Adrenal gland (tissue), 9 donors: ENCODE measurements at regions not wholly inside any gene's neighbourhood (a gene's known extent, or its start where the extent isn't known, plus 50 kb on each side); places are given as distances from the start of the nearest gene placed in this dataset.

Experiments used
- DNase-seq, 7 donors: peaks; one replicate each; pipeline ENCODE4 v3.0.0-alpha.2; 2019 to 2020
- H3K27ac ChIP-seq, 5 donors: fragments of 200-600 bp; sonication (generic) in 4 of 5; 1 replicate in 3 of 5; 2 replicates in 2 of 5; pipeline versions ENCODE4 v1.5.1 to v1.8.0; 2016 to 2020; ENCODE audit warnings: mild to moderate bottlenecking in 1 of 5
- H3K27me3 ChIP-seq: fragments of 200-600 bp; 2 replicates; pipeline ENCODE4 v1.8.0; 2021
- H3K36me3 ChIP-seq, 2 donors: fragments of 200-600 bp; replicated peaks in 1 of 2; 1 replicate in 1 of 2; 2 replicates in 1 of 2; pipeline versions ENCODE4 v1.5.1 to v1.8.0; 2018 to 2022
- H3K4me1 ChIP-seq, 2 donors: fragments of 200-600 bp; replicated peaks in 1 of 2; 1 replicate in 1 of 2; 2 replicates in 1 of 2; pipeline versions ENCODE4 v1.5.1 to v1.8.0; 2018 to 2021
- H3K4me3 ChIP-seq, 4 donors: fragments of 200-600 bp; sonication (generic) in 3 of 4; one replicate each; pipeline ENCODE4 v1.5.1; 2016 to 2018
- H3K9me3 ChIP-seq, 3 donors: fragments of 200-600 bp; sonication (generic) in 1 of 3; replicated peaks in 1 of 3; 1 replicate in 2 of 3; 2 replicates in 1 of 3; pipeline versions ENCODE4 v1.5.1 to v1.8.0; 2016 to 2021
- CTCF ChIP-seq, 6 experiments: fragments of 450-650 bp in 4 of 6; fragments of 200-600 bp in 2 of 6; sonication (generic) in 1 of 6; IDR thresholded peaks; 1 replicate in 5 of 6; 2 replicates in 1 of 6; pipeline versions ENCODE4 v1.5.1 to v1.8.0; 2016 to 2021; ENCODE audit warnings: antibody characterized with exemption in 6 of 6, mild to moderate bottlenecking in 2 of 6, moderate library complexity in 1 of 6
- POLR2A ChIP-seq, 2 donors: fragments of 450-650 bp; IDR thresholded peaks; one replicate each; pipeline ENCODE4 v1.6.1; 2017; ENCODE audit warnings: antibody characterized with exemption in 2 of 2, mild to moderate bottlenecking in 2 of 2, moderate library complexity in 1 of 2
- WGBS, 4 donors: extraction: QIAGEN DNeasy Blood & Tissue Kit in 2 of 4; methylation state at CpG; one replicate each; pipeline versions ENCODE4 v1.1.5 to v1.1.7; 2013 to 2017; 5-methylcytosine and 5-hydroxymethylcytosine counted together
- intact Hi-C, 2 donors: fragments of 100-400 bp; cut with DNase I; formaldehyde crosslinking; loops; one replicate each; pipeline versions ENCODE4 v1.14.1 to v1.15.0; 2022 to 2023
- donor health status: healthy with polysubstance abuse.
- donor health status: Bipolar disorder and iron deficiency.
- donor health status: DM: yes; HTN: yes; CAD: no.
- donor health status: DM: no; HTN: no; CAD: no.
- donor health status: DM: no; HTN: no; CAD: no.

DNA sequence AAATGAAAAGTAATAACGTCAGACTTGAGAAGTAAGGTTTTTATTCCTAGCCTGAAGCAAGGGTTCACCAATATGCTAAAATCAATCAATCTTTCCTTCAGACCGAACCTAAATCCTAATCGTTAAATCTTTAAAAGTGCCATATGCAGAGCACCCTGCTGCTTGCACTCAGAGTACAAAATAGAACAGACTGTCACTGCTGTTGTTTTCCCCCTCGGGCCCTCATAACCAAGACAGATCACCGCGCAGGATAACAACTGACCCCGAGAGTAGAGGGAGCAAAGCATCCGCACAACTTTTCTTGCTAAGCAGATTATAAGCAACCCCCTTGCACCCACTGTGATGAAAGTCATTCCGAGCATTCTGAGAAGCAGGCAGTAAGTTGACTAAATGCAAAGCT lies 550.9 kb upstream of the NDST4 start:
- Histone ChIP-seq H3K4me1 (no peaks in the 10 kb centered on the region), H3K27me3 (no peaks in the 10 kb centered on the region), H3K4me3 (no peak overlapping the region), H3K9me3 (no peaks in the 10 kb centered on the region), H3K36me3 (no peaks in the 10 kb centered on the region), H3K27ac (no peak overlapping the region)
- WGBS, 4 donors = 33 to 42% (median 36%) methylated on average over 9 of the region's 9 CpGs
- intact Hi-C loops = no loop called here
- TF ChIP-seq POLR2A (IDR thresholded peaks at IDR 0.05) = no peak
- TF ChIP-seq CTCF (IDR thresholded peaks at IDR 0.05) = no peak
- no peak for DNase-seq

DNA sequence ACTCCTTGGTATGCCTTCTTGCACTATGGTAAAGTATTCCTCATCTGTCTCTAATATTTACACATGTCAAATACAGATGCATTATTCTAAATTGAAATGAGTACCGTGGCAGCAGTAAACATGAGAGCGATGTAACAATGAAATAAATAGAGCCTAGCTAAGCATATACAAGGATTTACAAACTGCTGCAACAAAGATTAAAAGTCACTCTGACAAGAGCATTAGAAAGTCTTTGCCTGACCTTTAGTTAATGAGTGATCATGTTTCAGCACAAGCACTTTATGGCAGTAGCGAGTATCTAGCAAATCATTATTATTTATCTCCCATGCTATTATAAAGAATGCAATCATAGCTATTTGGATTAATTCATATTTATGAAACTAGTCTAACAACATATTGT lies 547.0 kb upstream of the NDST4 start:
- WGBS, 4 donors = 63 to 73% (median 68%) methylated on average over 3 of the region's 3 CpGs
- DNase-seq = no peak
- intact Hi-C loops = no loop called here

DNA sequence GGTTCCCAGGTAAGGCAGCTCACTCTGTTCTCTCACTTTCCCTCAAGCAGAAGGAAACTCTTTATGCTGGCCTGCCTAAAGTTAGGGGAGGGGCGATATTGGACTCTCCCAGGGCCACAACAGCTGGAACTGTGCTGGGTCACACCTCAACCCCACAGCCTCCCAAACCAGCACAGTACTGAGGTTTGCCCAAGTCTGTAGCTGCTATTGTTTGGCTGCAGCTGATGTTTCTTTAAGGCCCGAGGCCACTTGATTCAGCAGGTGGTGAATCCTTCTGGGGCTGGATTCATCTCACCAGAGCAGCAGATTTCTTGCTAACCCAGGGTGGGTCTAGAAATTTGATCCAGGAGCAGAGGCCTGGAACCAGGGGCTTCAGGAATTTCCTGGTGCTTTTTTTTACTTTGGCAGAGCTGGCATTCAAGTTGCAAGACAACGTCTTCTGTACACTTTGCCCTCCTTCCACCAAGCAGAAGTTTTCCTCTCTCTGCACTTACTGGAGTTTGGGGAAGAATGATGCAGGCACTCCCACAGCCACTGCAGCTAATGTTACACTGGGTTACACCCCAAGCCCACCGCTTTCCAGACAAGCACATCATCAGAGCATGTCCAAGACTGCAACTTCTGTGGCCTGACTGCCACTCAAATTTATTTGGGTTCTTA lies 544.7 kb upstream of the NDST4 start:
- intact Hi-C loops = no loop called here
- Histone ChIP-seq H3K4me3 (no peak overlapping the region), H3K27ac (no peak overlapping the region), H3K4me1 (no peaks in the 10 kb centered on the region), H3K27me3 (no peaks in the 10 kb centered on the region), H3K9me3 (no peaks in the 10 kb centered on the region), H3K36me3 (no peaks in the 10 kb centered on the region)
- WGBS, 4 donors = 52 to 87% (median 71%) methylated on average over 4 of the region's 4 CpGs
- TF ChIP-seq CTCF (IDR thresholded peaks at IDR 0.05) = no peak
- no peak for TF ChIP-seq POLR2A (IDR thresholded peaks at IDR 0.05)
- no peak for DNase-seq

More for the DNA sequence above, 547.0 kb upstream of the NDST4 start:
- H3K4me1 ChIP-seq = no peaks in the 10 kb centered on the region
- no peak overlapping the region for H3K27ac ChIP-seq
- no peaks in the 10 kb centered on the region for H3K9me3 ChIP-seq
- no peaks in the 10 kb centered on the region for H3K27me3 ChIP-seq
- H3K4me3 ChIP-seq = no peak overlapping the region
- no peak for TF ChIP-seq POLR2A (IDR thresholded peaks at IDR 0.05)
- no peak for TF ChIP-seq CTCF (IDR thresholded peaks at IDR 0.05)
- H3K36me3 ChIP-seq = no peaks in the 10 kb centered on the region

DNA sequence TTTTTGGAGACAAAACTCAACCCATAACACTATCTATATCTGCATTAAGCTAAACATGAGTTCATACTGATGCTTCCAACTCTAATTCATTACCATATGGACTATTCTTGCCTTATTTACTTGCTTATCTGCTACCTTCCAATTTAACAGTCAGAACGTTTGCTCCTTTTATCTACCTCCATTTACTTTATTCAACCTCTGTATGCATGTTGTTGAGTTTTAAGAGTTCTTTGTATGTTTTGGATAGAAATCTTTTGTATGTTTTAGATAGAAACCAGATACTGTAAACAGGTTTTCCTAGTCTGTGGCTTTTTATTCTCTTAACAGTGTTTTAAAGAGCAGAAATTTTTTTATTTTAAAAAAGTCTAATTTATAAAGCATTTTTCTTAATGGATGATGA lies 542.2 kb upstream of the NDST4 start:
- 45 to 50% (median 47%) methylated on average over 1 of the region's 1 CpG for WGBS, 4 donors
- no peaks in the 10 kb centered on the region for H3K36me3 ChIP-seq
- no peaks in the 10 kb centered on the region for H3K4me1 ChIP-seq
- H3K9me3 ChIP-seq = no peaks in the 10 kb centered on the region
- H3K27me3 ChIP-seq = no peaks in the 10 kb centered on the region
- no peak overlapping the region for H3K27ac ChIP-seq
- TF ChIP-seq POLR2A (IDR thresholded peaks at IDR 0.05) = no peak
- TF ChIP-seq CTCF (IDR thresholded peaks at IDR 0.05) = no peak
- no peak for DNase-seq
- intact Hi-C loops = no loop called here
- no peak overlapping the region for H3K4me3 ChIP-seq
